ENCODE measurements at regions not wholly inside any gene's neighbourhood (a gene's known extent, or its start where the extent isn't known, plus 50 kb on each side); places are given as distances from the start of the nearest gene placed in this dataset.

DNA sequence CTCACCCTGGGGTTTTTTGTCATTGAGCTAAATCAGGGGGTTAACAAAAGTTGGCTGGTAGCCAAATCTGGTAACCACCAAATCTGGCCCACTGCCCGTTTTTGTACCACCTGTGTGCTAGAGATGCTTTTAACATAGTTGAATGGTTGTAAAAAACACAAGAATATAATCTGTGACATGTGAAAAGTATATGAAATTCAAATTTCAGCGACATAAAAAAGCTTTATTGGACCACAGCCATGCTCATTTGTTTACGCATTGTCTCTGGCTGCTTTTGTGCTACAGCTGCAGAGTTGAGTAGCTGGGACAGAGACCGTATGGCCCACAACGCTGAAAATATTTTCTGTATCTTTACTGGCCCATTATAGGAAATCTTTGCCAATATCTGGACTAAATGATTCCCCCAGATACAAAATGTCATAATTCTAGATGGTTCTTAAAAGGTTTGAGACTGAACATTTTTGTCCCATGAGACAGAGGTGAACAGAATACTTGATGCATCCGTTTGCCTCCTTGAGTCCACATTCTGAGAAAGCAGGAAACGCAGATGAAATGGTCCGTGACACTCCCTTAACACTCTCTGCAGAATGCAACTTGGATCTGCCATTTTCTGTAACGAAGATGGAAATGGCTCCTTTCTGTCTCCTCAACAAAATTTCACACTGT is 120.9 kb upstream of the PDZRN3 start:
- peak; percentile 18 for DNase-seq (ENCODE audit: low read depth)
- H3K4me3 ChIP-seq (ENCODE audit: low read length): no peak overlapping the region
- TF ChIP-seq, protein P1, sequence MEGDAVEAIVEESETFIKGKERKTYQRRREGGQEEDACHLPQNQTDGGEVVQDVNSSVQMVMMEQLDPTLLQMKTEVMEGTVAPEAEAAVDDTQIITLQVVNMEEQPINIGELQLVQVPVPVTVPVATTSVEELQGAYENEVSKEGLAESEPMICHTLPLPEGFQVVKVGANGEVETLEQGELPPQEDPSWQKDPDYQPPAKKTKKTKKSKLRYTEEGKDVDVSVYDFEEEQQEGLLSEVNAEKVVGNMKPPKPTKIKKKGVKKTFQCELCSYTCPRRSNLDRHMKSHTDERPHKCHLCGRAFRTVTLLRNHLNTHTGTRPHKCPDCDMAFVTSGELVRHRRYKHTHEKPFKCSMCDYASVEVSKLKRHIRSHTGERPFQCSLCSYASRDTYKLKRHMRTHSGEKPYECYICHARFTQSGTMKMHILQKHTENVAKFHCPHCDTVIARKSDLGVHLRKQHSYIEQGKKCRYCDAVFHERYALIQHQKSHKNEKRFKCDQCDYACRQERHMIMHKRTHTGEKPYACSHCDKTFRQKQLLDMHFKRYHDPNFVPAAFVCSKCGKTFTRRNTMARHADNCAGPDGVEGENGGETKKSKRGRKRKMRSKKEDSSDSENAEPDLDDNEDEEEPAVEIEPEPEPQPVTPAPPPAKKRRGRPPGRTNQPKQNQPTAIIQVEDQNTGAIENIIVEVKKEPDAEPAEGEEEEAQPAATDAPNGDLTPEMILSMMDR (conservative IDR thresholded peaks at IDR 0.05; ENCODE audit: low read length): no peak

DNA sequence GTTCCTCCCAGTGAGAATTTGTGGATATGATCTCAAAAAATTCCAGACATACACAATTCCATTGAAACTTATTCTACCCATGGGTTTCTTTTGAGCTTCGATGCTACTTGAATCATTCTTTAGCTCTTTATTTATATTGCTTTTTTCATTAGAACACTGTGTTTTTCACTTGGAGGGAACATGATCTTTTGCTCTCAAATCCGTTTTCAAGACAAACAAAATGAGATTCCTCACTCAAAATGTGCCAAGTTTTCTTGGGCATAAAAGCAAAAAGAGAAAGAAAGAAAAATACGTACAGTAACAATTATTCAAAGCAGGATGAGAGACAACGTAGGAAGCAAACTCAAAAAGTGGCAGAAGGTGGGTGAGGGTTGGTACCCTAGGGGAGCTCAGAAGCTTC is 118.8 kb upstream of the PDZRN3 start:
- TF ChIP-seq, protein P1 (conservative IDR thresholded peaks at IDR 0.05; ENCODE audit: low read length): no peak
- no peak overlapping the region for H3K4me3 ChIP-seq (ENCODE audit: low read length)
- no peak for DNase-seq (ENCODE audit: low read depth)

DNA sequence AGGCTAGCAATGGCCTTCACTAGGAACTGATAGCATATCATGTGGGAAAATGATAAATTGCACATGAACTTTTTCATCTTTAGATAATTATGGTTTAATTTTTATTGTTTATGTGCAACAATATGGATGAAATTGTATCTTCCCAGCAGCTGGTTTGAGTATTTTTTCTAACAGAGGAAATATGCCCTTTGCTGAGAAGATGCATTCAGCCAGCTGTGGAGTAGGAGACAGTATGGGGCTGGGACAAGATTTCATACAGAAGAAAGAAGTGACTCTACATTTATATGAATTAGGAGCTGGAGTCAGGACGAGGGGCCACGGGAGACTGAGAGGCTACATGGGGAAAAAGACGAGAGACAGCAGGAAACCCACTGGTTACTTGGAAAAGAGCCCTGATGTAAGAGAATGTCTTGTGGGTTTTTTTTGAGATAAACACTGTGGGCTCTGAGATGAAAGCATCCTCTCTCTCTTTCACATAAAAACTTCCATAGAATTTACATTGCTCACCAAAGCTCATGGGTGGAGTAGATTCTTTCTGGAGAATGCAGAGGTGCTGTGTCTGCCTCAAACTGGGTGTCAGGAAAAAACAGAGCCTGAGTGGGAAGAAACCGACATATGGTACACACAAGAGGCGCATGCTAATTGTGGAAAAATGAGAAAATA is 115.2 kb upstream of the PDZRN3 start:
- TF ChIP-seq, protein P1 (conservative IDR thresholded peaks at IDR 0.05; ENCODE audit: low read length): no peak
- DNase-seq (ENCODE audit: low read depth): peak; percentile 53
- H3K4me3 ChIP-seq (ENCODE audit: low read length): no peak overlapping the region

DNA sequence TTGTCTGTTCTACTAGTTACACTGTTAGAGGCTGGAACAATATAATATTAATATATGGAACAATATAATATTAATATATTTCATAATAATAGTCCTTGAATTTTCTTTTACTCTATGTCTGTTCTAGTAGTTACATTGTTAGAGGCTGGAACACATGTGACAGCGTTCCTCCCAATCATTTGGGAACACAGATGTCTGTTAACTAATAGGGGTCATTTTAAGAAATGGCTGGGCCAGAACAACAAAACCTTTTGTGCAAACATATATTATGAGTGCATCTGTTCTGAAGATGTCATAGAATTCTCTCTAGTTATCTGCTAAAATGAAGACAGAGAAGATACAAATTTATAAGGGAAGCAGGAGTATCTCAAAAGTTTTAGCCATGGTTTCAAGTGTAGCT is 114.0 kb upstream of the PDZRN3 start:
- TF ChIP-seq, protein P1 (conservative IDR thresholded peaks at IDR 0.05; ENCODE audit: low read length): no peak
- DNase-seq (ENCODE audit: low read depth): no peak
- H3K4me3 ChIP-seq (ENCODE audit: low read length): no peak overlapping the region

DNA sequence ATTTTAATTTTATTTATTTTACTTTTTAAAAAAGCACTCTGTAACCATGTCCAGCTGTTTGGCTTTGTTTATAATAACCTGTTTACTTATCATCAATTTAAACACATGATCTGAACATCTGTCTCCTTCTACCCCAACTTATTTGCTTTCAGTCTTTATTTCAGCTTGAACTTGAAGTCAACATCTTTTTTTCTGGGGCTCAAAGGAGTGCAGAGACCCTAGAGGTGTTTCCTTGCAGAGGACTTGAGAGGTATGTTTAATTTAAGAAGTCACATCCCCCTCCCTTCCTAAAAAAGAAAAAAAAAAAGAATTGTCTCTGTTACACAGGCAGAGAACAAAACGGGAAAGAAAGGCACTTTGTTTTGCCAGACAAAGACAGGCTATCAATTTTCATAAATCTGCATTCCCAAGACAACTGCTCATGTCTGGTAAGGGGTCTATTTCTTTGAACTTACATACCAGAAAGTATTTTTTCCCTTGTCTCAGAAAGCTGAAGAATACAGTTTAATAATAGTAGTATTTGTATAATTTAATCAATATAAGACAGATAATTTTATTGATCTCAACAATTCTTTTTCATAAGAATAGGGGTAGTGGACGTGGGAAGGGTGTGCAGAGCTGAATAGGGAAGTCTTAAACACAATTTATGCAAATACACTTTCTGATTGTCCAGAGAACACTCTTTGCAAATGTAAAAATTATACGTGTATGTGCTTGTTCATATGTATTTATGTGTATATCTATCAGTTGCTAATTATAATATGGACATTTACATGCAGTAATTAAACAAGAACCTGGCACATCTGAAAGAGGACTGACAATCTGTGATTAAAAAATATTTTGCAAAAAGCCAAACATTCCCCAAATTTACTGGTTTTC is 109.7 kb upstream of the PDZRN3 start:
- TF ChIP-seq, protein P1 (conservative IDR thresholded peaks at IDR 0.05; ENCODE audit: low read length): no peak
- no peak for DNase-seq (ENCODE audit: low read depth)
- H3K4me3 ChIP-seq (ENCODE audit: low read length): no peak overlapping the region

DNA sequence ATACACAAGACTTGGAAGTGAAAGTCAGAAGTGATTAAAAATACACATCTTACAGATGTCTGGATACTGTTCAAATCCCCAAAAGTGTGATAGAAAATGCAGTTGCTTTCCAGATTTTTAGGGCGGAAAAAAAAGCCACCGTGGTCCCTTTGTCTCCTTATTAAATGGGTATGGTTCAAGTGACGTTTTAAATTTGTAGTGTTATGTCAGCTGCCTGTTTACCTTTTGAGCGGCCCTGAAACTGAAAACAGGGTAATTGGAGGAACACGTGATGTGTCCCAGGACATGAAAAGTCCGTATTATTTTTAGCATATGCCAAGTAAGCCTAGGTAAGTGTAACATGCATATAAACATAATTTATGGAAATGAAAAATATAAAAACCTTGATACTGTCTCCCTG is 109.0 kb upstream of the PDZRN3 start:
- no peak overlapping the region for H3K4me3 ChIP-seq (ENCODE audit: low read length)
- TF ChIP-seq, protein P1 (conservative IDR thresholded peaks at IDR 0.05; ENCODE audit: low read length): no peak
- DNase-seq (ENCODE audit: low read depth): no peak
